ENCODE measurements at regions not wholly inside any gene's neighbourhood (a gene's known extent, or its start where the extent isn't known, plus 50 kb on each side); places are given as distances from the start of the nearest gene placed in this dataset.

- H3K4me3 ChIP-seq (ENCODE audit: control insufficient read depth, low read depth, low read length): no peak overlapping the region
- peak; percentile 61 for TF ChIP-seq CTCF (IDR thresholded peaks at IDR 0.05; ENCODE audit: control insufficient read depth, insufficient read depth, low read depth, low read length, missing control alignments)
- DNase-seq (ENCODE audit: low read depth): no peak
Measured at GRCh38 chr14:21917699-21918436, 244.2 kb upstream of the OR4E1 start.

- no peak for TF ChIP-seq CTCF (IDR thresholded peaks at IDR 0.05; ENCODE audit: control insufficient read depth, insufficient read depth, low read depth, low read length, missing control alignments)
- H3K4me3 ChIP-seq (ENCODE audit: control insufficient read depth, low read depth, low read length): no peak overlapping the region
- DNase-seq (ENCODE audit: low read depth): no peak
Measured at GRCh38 chr14:21915826-21916225, 242.2 kb upstream of the OR4E1 start.

GRCh38 chr14:21913759-21914158 is 240.1 kb upstream of the OR4E1 start:
- peak; percentile 30 for TF ChIP-seq CTCF (IDR thresholded peaks at IDR 0.05; ENCODE audit: control insufficient read depth, insufficient read depth, low read depth, low read length, missing control alignments)
- H3K4me3 ChIP-seq (ENCODE audit: control insufficient read depth, low read depth, low read length): no peak overlapping the region
- no peak for DNase-seq (ENCODE audit: low read depth)

- no peak overlapping the region for H3K4me3 ChIP-seq (ENCODE audit: control insufficient read depth, low read depth, low read length)
- TF ChIP-seq CTCF (IDR thresholded peaks at IDR 0.05; ENCODE audit: control insufficient read depth, insufficient read depth, low read depth, low read length, missing control alignments): no peak
- no peak for DNase-seq (ENCODE audit: low read depth)
Measured at GRCh38 chr14:21912367-21912766, 238.7 kb upstream of the OR4E1 start.

GRCh38 chr14:21911877-21912276 is 238.3 kb upstream of the OR4E1 start:
- no peak for TF ChIP-seq CTCF (IDR thresholded peaks at IDR 0.05; ENCODE audit: control insufficient read depth, insufficient read depth, low read depth, low read length, missing control alignments)

GRCh38 chr14:21910260-21910659 is 236.6 kb upstream of the OR4E1 start:
- DNase-seq (ENCODE audit: low read depth): no peak
- no peak for TF ChIP-seq CTCF (IDR thresholded peaks at IDR 0.05; ENCODE audit: control insufficient read depth, insufficient read depth, low read depth, low read length, missing control alignments)
- H3K4me3 ChIP-seq (ENCODE audit: control insufficient read depth, low read depth, low read length): no peak overlapping the region

More at GRCh38 chr14:21911877-21912276, 238.3 kb upstream of the OR4E1 start:
- no peak for DNase-seq (ENCODE audit: low read depth)
- no peak overlapping the region for H3K4me3 ChIP-seq (ENCODE audit: control insufficient read depth, low read depth, low read length)

All from AG09309 (cell line).